GM12872 (cell line): ENCODE measurements at regions not wholly inside any gene's neighbourhood (a gene's known extent, or its start where the extent isn't known, plus 50 kb on each side); places are given as distances from the start of the nearest gene placed in this dataset.

ENCODE experiments used
- TF ChIP-seq, protein P1 (sequence below): IDR thresholded peaks from 3 replicates; pipeline ENCODE4 v1.5.1; 2011; ENCODE audit warnings: low read depth, mild to moderate bottlenecking, low read length, moderate library complexity; ENCODE audit not compliant: insufficient read depth

DNA sequence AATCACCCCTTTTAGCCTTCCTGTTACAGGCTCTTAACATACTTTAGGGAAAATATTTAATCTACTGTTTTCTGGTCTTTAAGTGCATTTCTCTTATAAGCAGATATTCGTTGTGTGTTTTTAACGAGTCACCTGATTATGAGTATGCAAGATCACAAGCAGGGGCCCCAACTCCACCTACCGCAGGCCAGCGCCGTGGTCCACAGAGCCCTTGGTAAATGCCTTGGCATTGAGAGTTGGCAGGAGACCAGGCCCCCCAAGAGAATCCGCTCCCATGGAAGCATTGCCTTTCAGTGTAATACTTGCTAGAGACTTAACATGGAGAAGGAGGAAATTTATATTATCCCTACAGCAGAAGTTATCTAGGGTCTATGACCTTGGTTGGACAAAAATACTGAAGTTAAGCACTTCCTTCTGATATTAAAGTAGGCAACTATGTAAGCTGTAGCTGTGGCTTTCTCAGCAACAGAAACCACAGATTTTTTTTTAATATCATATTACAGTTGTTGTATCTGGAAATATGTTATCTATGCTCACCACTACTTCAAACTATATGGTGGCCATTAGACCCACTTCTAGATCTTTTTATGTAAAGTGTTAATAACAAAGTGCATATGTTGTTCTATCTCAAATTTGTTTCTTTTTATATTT lies 241.8 kb upstream of the MGAT5 start:
- TF ChIP-seq, protein P1, sequence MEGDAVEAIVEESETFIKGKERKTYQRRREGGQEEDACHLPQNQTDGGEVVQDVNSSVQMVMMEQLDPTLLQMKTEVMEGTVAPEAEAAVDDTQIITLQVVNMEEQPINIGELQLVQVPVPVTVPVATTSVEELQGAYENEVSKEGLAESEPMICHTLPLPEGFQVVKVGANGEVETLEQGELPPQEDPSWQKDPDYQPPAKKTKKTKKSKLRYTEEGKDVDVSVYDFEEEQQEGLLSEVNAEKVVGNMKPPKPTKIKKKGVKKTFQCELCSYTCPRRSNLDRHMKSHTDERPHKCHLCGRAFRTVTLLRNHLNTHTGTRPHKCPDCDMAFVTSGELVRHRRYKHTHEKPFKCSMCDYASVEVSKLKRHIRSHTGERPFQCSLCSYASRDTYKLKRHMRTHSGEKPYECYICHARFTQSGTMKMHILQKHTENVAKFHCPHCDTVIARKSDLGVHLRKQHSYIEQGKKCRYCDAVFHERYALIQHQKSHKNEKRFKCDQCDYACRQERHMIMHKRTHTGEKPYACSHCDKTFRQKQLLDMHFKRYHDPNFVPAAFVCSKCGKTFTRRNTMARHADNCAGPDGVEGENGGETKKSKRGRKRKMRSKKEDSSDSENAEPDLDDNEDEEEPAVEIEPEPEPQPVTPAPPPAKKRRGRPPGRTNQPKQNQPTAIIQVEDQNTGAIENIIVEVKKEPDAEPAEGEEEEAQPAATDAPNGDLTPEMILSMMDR = no peak

DNA sequence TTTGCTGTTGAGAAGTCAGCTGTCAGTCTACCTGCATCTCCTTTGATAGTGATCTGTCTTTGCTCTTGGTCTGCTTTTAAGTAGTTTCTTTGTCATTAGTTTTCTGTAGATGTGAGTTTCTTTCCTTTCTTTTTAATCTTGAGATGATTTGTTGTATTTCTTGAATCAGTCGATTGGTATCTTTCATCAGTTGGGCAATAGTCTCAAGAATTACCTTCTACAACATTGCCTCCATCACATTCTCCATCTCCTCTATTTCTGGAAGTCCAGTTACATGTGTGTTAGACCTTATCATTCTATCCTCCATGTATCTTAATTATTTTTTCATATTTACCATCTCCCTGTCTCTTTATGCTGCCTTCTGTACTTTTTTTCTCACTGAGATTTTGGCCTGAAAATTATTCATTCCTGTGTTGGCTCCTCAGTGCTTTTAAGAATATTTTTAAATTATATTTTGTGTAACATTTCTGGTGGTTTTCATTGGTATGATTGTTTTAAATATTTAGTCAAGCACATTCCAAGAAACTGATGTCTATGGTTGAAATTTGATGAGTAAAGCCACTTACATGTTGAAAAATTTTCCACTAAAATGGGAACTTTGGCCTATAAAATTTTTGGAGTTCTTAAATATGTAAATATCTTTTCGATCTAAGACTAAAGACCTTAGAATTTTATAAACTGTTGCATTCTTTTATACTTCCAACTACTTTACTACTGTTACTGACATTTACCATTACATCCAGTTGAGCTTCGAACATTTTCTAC lies 239.5 kb upstream of the MGAT5 start:
- TF ChIP-seq, protein P1 = no peak

DNA sequence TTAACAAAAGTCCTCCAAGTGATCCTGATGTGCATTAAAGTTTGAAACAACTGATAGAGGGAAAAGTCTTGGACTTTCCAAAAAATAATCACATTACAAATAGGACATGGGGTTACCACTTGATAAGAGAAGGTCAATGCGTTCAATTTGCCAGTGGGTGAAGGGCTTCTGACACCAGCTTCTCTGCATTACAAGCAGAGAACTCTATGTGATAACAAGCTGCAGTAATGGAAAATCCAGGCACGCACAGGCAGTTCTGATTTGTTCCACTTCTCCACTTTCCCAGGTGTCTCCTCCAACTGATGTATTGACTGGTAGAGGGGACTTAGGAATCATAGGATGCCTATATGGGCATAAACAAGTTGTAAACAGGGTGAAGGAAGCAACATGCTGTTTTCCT lies 234.0 kb upstream of the MGAT5 start:
- TF ChIP-seq, protein P1 = no peak

DNA sequence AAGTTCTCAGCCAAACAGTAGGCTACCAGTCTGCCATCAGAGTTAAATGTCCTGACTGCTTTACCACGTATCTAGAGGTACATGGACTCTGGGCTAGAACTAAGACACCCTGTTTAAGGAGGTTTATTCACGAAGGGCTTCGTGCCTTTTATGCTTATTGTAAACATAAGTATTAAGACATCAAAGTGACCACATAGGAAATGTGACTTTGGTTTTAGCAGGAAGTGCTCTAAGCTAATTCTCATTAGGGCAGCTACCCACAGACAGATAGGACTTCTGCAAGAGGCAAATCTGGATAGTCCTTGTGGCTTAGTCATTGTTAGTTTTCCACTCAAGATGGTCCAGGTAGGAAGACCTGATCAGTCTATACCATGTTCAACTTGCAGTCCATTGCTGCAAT lies 233.3 kb upstream of the MGAT5 start:
- TF ChIP-seq, protein P1 = no peak

- TF ChIP-seq, protein P1 = no peak
Observed at GRCh38 chr2:134021830-134022524, 231.9 kb upstream of the MGAT5 start.

GRCh38 chr2:134023854-134024253 lies 230.0 kb upstream of the MGAT5 start:
- TF ChIP-seq, protein P1 = no peak

- TF ChIP-seq, protein P1 = no peak
Observed at GRCh38 chr2:134027980-134028379, 225.9 kb upstream of the MGAT5 start.
